MM.1S (cell line): ENCODE measurements at regions not wholly inside any gene's neighbourhood (a gene's known extent, or its start where the extent isn't known, plus 50 kb on each side); places are given as distances from the start of the nearest gene placed in this dataset.

Experiments used
- DNase-seq: peaks from one replicate; pipeline ENCODE4 v3.0.0-alpha.2; 2015
- H2AFZ ChIP-seq: fragments of 300-600 bp; sonication (generic); 2 replicates; pipeline ENCODE4 v1.6.0; 2016; ENCODE audit warnings: antibody characterized with exemption, low read length
- H3F3A ChIP-seq: fragments of 300-600 bp; sonication (generic); 2 replicates; pipeline ENCODE4 v1.6.1; 2016; ENCODE audit warnings: mild to moderate bottlenecking, antibody characterized with exemption, low read length, moderate library complexity, mixed read lengths; ENCODE audit not compliant: insufficient read depth
- H3K27ac ChIP-seq: fragments of 300-600 bp; sonication (generic); 2 replicates; pipeline ENCODE4 v1.5.1; 2016; ENCODE audit warnings: mild to moderate bottlenecking, low read length
- H3K27me3 ChIP-seq: fragments of 300-600 bp; sonication (generic); replicated peaks from 2 replicates; pipeline ENCODE4 v1.6.0; 2016; ENCODE audit warnings: low read length; ENCODE audit not compliant: insufficient read depth
- H3K36me3 ChIP-seq: fragments of 300-600 bp; sonication (generic); replicated peaks from 2 replicates; pipeline ENCODE4 v1.6.1; 2016; ENCODE audit warnings: mild to moderate bottlenecking, low read length, mixed read lengths; ENCODE audit not compliant: insufficient read depth
- H3K4me1 ChIP-seq: fragments of 300-600 bp; sonication (generic); 2 replicates; pipeline ENCODE4 v1.6.1; 2016; ENCODE audit warnings: low read length, mixed read lengths
- H3K4me2 ChIP-seq: fragments of 300-600 bp; sonication (generic); 2 replicates; pipeline ENCODE4 v1.6.0; 2016; ENCODE audit warnings: low read depth, low read length
- H3K4me3 ChIP-seq: fragments of 300-600 bp; sonication (generic); 2 replicates; pipeline ENCODE4 v1.5.1; 2016; ENCODE audit warnings: low read length, mixed read lengths
- H3K79me2 ChIP-seq: fragments of 300-600 bp; sonication (generic); 2 replicates; pipeline ENCODE4 v1.6.1; 2016; ENCODE audit warnings: mixed run types, low read length, mixed read lengths
- H3K9ac ChIP-seq: fragments of 300-600 bp; sonication (generic); 2 replicates; pipeline ENCODE4 v1.6.1; 2016; ENCODE audit warnings: low read length, mixed read lengths
- H3K9me2 ChIP-seq: fragments of 300-600 bp; sonication (generic); replicated peaks from 2 replicates; pipeline ENCODE4 v1.6.1; 2016; ENCODE audit warnings: mild to moderate bottlenecking, low read length, mixed read lengths; ENCODE audit not compliant: insufficient read depth
- H3K9me3 ChIP-seq: fragments of 300-600 bp; sonication (generic); replicated peaks from 2 replicates; pipeline ENCODE4 v1.6.1; 2016; ENCODE audit warnings: mild to moderate bottlenecking, low read length, mixed read lengths; ENCODE audit not compliant: insufficient read depth
- H4K20me1 ChIP-seq: fragments of 300-600 bp; sonication (generic); 2 replicates; pipeline ENCODE4 v1.6.1; 2016; ENCODE audit warnings: mild to moderate bottlenecking, low read length, moderate library complexity, mixed read lengths; ENCODE audit not compliant: insufficient read depth
- CTCF ChIP-seq: fragments of 300-600 bp; sonication (generic); IDR thresholded peaks from 2 replicates; pipeline ENCODE4 v1.5.1; 2016; ENCODE audit warnings: antibody characterized with exemption, low read length, mixed read lengths
- EZH2 ChIP-seq: fragments of 300-600 bp; sonication (generic); optimal IDR thresholded peaks from 2 replicates; pipeline ENCODE3; 2017; ENCODE audit warnings: low read depth, mild to moderate bottlenecking, antibody characterized with exemption, low read length, mixed read lengths
- EZH2phosphoT487 ChIP-seq: fragments of 300-600 bp; sonication (generic); IDR thresholded peaks from 2 replicates; pipeline ENCODE4 v1.6.1; 2018; ENCODE audit warnings: antibody characterized with exemption, low read length

DNA sequence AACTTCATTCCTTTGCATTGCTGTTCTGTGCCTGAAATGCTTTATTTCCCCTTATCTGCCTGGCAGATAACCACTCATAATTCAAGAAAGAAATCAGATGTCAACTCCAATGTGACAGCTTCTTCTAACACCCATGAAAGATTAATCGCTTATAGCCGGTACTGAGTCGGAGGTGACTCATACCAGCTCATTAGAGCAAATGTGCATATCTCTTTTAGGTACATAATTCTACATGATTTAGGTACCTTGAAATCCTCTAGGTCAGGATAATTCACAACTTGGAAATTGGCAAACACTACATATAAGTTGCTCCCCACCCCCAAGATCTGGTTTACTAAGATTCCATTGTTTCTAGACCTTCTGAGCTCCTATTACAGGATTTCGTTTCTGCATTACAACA, 554.4 kb upstream of the SORCS1 start:
- Histone ChIP-seq H3K27ac (no peak overlapping the region), H3K4me2 (no peak overlapping the region), H4K20me1 (no peaks in the 10 kb centered on the region), H3K36me3 (no peaks in the 10 kb centered on the region), H3F3A (no peaks in the 10 kb centered on the region), H3K9ac (no peak overlapping the region), H2AFZ (no peak overlapping the region), H3K9me2 (no peaks in the 10 kb centered on the region), H3K27me3 (no peaks in the 10 kb centered on the region), H3K9me3 (no peaks in the 10 kb centered on the region), H3K4me1 (no peaks in the 10 kb centered on the region), H3K4me3 (no peak overlapping the region), H3K79me2 (no peaks in the 10 kb centered on the region)
- DNase-seq, result no peak
- TF ChIP-seq CTCF, result no peak
- TF ChIP-seq EZH2phosphoT487, result no peak
- TF ChIP-seq EZH2, result no peak

DNA sequence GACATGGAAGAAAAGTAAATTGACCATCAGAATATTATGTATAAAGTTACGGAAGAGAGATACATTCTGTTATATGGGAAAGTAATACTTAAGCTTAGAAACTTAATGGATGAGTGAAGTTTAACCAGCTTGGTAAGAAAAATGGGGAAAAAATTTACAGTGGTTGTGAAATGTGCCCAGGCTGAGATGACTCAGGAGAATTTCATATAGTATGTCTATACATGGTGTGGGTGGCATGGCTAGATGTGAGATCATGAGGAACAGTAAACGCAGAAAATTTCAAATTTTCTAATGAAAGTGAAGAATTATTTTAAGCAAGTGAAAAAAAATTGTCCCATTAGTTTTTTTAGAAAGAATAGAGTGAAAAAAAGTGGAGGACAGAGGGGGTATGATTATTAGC, 552.5 kb upstream of the SORCS1 start:
- no peak overlapping the region for H3K4me2 ChIP-seq
- H3K9me3 ChIP-seq, result no peaks in the 10 kb centered on the region
- H3K4me3 ChIP-seq, result no peak overlapping the region
- H3K9ac ChIP-seq, result no peak overlapping the region
- DNase-seq, result no peak
- H3F3A ChIP-seq, result no peaks in the 10 kb centered on the region
- H4K20me1 ChIP-seq, result no peaks in the 10 kb centered on the region
- H3K9me2 ChIP-seq, result no peaks in the 10 kb centered on the region
- no peak for TF ChIP-seq EZH2phosphoT487
- TF ChIP-seq EZH2, result no peak
- no peak for TF ChIP-seq CTCF
- H3K79me2 ChIP-seq, result no peaks in the 10 kb centered on the region
- H2AFZ ChIP-seq, result no peak overlapping the region
- H3K27me3 ChIP-seq, result no peaks in the 10 kb centered on the region
- H3K27ac ChIP-seq, result no peak overlapping the region
- H3K36me3 ChIP-seq, result no peaks in the 10 kb centered on the region
- no peaks in the 10 kb centered on the region for H3K4me1 ChIP-seq

GRCh38 chr10:107715565-107715964, 551.1 kb upstream of the SORCS1 start:
- H3K79me2 ChIP-seq, result no peaks in the 10 kb centered on the region
- H3K27me3 ChIP-seq, result no peaks in the 10 kb centered on the region
- no peaks in the 10 kb centered on the region for H3K36me3 ChIP-seq
- H3K9me3 ChIP-seq, result no peaks in the 10 kb centered on the region
- H3K4me3 ChIP-seq, result no peak overlapping the region
- DNase-seq, result no peak
- H3K4me1 ChIP-seq, result no peaks in the 10 kb centered on the region
- no peak overlapping the region for H2AFZ ChIP-seq
- H3K4me2 ChIP-seq, result no peak overlapping the region
- no peaks in the 10 kb centered on the region for H4K20me1 ChIP-seq
- no peak overlapping the region for H3K9ac ChIP-seq
- no peak overlapping the region for H3K27ac ChIP-seq
- H3K9me2 ChIP-seq, result no peaks in the 10 kb centered on the region
- TF ChIP-seq EZH2 (no peak), CTCF (no peak), EZH2phosphoT487 (no peak)
- no peaks in the 10 kb centered on the region for H3F3A ChIP-seq
